Liver (tissue), 8 donors: ENCODE measurements at regions not wholly inside any gene's neighbourhood (a gene's known extent, or its start where the extent isn't known, plus 50 kb on each side); places are given as distances from the start of the nearest gene placed in this dataset.
A peak's percentile ranks its signal among the peaks of the same experiment; 100 is the strongest.

Source experiments
- DNase-seq: peaks from one replicate; pipeline ENCODE4 v3.0.0-alpha.2; 2017; ENCODE audit warnings: low spot score
- H3K27ac ChIP-seq, 2 donors: one replicate each; pipeline ENCODE4 v1.7.0; 2013; ENCODE audit warnings: inconsistent platforms in 2 of 2, low read length in 2 of 2, control low read depth in 1 of 2, low read depth in 1 of 2, mild to moderate bottlenecking in 1 of 2
- H3K27me3 ChIP-seq, 4 donors: one replicate each; pipeline versions ENCODE4 v1.6.1 to v1.7.0; 2013; ENCODE audit warnings: low read length in 3 of 4, inconsistent platforms in 1 of 4, mild to moderate bottlenecking in 1 of 4, moderate library complexity in 1 of 4; ENCODE audit not compliant: control insufficient read depth in 4 of 4, insufficient read depth in 4 of 4
- H3K36me3 ChIP-seq, 4 donors: one replicate each; pipeline versions ENCODE4 v1.6.1 to v1.7.0; 2013; ENCODE audit warnings: low read length in 3 of 4, mild to moderate bottlenecking in 3 of 4, low read depth in 1 of 4, moderate library complexity in 1 of 4; ENCODE audit not compliant: control insufficient read depth in 4 of 4, insufficient read depth in 3 of 4
- H3K4me1 ChIP-seq, 4 donors: one replicate each; pipeline versions ENCODE4 v1.6.1 to v1.7.0; 2013; ENCODE audit warnings: low read length in 3 of 4, mild to moderate bottlenecking in 3 of 4, moderate library complexity in 1 of 4; ENCODE audit not compliant: control insufficient read depth in 4 of 4, insufficient read depth in 4 of 4
- H3K4me3 ChIP-seq, 3 donors: one replicate each; pipeline versions ENCODE4 v1.6.1 to v1.7.0; 2013; ENCODE audit warnings: low read length in 3 of 3, control low read depth in 1 of 3, low read depth in 1 of 3, mild to moderate bottlenecking in 1 of 3
- H3K9ac ChIP-seq, 2 donors: one replicate each; pipeline ENCODE4 v1.7.0; 2013; ENCODE audit warnings: low read length in 2 of 2, mild to moderate bottlenecking in 2 of 2, moderate library complexity in 2 of 2, control low read depth in 1 of 2, low read depth in 1 of 2
- H3K9me3 ChIP-seq, 4 donors: one replicate each; pipeline versions ENCODE4 v1.6.1 to v1.7.0; 2013; ENCODE audit warnings: low read length in 3 of 4; ENCODE audit not compliant: control insufficient read depth in 4 of 4
- FOXA1 ChIP-seq: IDR thresholded peaks from 2 replicates; pipeline ENCODE4 v1.6.1; 2016; ENCODE audit warnings: antibody characterized with exemption
- FOXA2 ChIP-seq: IDR thresholded peaks from 2 replicates; pipeline ENCODE4 v1.6.1; 2016; ENCODE audit warnings: antibody characterized with exemption
- GABPA ChIP-seq, 2 donors: IDR thresholded peaks in 1 of 2; conservative IDR thresholded peaks in 1 of 2; 2 replicates each; pipeline ENCODE4 v1.6.1; 2016; ENCODE audit warnings: antibody characterized with exemption in 2 of 2, mild to moderate bottlenecking in 1 of 2, moderate library complexity in 1 of 2
- HNF4A ChIP-seq, 2 donors: conservative IDR thresholded peaks; 2 replicates each; pipeline ENCODE4 v1.6.1; 2016; ENCODE audit warnings: antibody characterized with exemption in 2 of 2, mild to moderate bottlenecking in 2 of 2
- HNF4G ChIP-seq: IDR thresholded peaks from 2 replicates; pipeline ENCODE4 v1.6.1; 2016; ENCODE audit warnings: antibody characterized with exemption
- JUND ChIP-seq, 2 donors: IDR thresholded peaks; 2 replicates each; pipeline ENCODE4 v1.6.1; 2016; ENCODE audit warnings: antibody characterized with exemption in 2 of 2
- NR2F2 ChIP-seq: IDR thresholded peaks from 2 replicates; pipeline ENCODE4 v1.6.1; 2016; ENCODE audit warnings: antibody characterized with exemption
- RAD21 ChIP-seq, 2 donors: IDR thresholded peaks; 2 replicates each; pipeline ENCODE4 v1.6.1; 2016; ENCODE audit warnings: antibody characterized with exemption in 2 of 2, mild to moderate bottlenecking in 2 of 2
- RXRA ChIP-seq, 2 donors: IDR thresholded peaks; 2 replicates each; pipeline ENCODE4 v1.6.1; 2017 to 2018; ENCODE audit warnings: antibody characterized with exemption in 2 of 2, mild to moderate bottlenecking in 1 of 2
- SP1 ChIP-seq: IDR thresholded peaks from 2 replicates; pipeline ENCODE4 v1.6.1; 2018; ENCODE audit warnings: antibody characterized with exemption, mild to moderate bottlenecking
- WGBS: extraction: QIAGEN DNeasy Blood & Tissue Kit; methylation state at CpG from one replicate; pipeline ENCODE4 v1.1.7; 2013; 5-methylcytosine and 5-hydroxymethylcytosine counted together
- TF ChIP-seq, protein P1 (sequence below): fragments of 150-350 bp; IDR thresholded peaks from 2 replicates; pipeline ENCODE4 v1.5.1; 2017; ENCODE audit warnings: improper control_type of control experiment, low read depth, low read length; ENCODE audit not compliant: missing input control
- TF ChIP-seq, protein P2 (sequence below): IDR thresholded peaks from 2 replicates; pipeline ENCODE4 v1.6.1; 2016; ENCODE audit warnings: antibody characterized with exemption
- TF ChIP-seq, protein P3 (sequence below): IDR thresholded peaks from 2 replicates; pipeline ENCODE4 v1.6.1; 2016; ENCODE audit warnings: antibody characterized with exemption
- donor health status: healthy.
- donor health status: healthy.
- donor health status: healthy.
- donor health status: healthy.
- donor health status: healthy.

DNA sequence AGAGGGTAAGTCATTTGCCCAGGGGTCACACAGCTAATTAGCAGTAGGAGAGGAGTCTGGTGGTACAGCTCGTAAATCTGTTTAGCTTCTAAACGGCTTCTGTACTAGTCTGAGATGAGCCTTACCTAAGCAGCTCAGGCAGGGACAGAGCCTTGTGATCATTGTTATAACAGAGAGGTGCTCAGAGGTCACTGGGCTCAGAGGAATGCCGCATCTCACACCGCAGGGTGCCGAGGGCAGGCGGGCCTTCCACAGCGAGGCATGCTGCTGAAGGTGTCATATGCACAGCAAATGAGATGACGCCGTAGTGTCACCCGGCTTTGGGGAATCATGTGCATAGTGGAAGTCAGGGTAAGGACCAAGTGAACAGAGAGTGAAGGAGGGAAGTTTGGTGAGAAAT, 305.2 kb upstream of the FMN2 start:
- Histone ChIP-seq H3K9me3 (no peaks in the 10 kb centered on the region), H3K27ac (no peak overlapping the region), H3K4me1 (no peaks in the 10 kb centered on the region), H3K4me3 (no peak overlapping the region), H3K27me3 (peaks cover 0 to 7% (median 1%) of the 10 kb centered on the region in 4 donors), H3K36me3 (no peaks in the 10 kb centered on the region), H3K9ac (no peak overlapping the region)
- 58% methylated on average over 10 of the region's 10 CpGs for WGBS
- TF ChIP-seq HNF4G (no peak), RAD21 (IDR thresholded peaks at IDR 0.05) (no peak), HNF4A (conservative IDR thresholded peaks at IDR 0.05) (no peak), FOXA2 (no peak)
- no peak for DNase-seq

DNA sequence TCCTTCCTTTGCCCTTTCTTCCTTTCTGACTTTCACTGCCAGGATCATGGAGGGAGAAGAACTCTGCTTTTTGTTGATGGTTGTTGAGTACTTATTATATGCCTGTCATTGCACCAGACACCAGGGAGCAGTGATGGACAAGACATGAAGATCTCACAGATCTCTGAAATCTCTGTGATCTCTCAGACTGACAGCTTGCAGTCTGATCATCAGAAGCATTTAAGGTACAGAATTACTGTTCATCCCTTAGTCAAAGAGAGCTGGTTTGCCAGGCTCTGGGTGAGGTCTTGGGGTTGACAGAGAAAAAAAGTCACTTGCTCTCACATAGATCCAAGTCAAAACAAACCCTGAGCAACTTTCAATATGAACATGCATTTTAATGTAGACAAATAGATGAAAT, 299.5 kb upstream of the FMN2 start:
- DNase-seq, result no peak
- no peaks in the 10 kb centered on the region for H3K4me1 ChIP-seq
- no peak overlapping the region for H3K27ac ChIP-seq
- peaks cover 0 to 1% (median 0%) of the 10 kb centered on the region in 4 donors for H3K27me3 ChIP-seq
- no peak for TF ChIP-seq NR2F2
- no peak for TF ChIP-seq HNF4G
- TF ChIP-seq GABPA (IDR thresholded peaks at IDR 0.05 in 1 of 2, conservative IDR thresholded peaks at IDR 0.05 in 1 of 2), result no peak
- TF ChIP-seq RXRA (IDR thresholded peaks at IDR 0.05), result no peak
- no peak for TF ChIP-seq FOXA1
- TF ChIP-seq, protein P1, sequence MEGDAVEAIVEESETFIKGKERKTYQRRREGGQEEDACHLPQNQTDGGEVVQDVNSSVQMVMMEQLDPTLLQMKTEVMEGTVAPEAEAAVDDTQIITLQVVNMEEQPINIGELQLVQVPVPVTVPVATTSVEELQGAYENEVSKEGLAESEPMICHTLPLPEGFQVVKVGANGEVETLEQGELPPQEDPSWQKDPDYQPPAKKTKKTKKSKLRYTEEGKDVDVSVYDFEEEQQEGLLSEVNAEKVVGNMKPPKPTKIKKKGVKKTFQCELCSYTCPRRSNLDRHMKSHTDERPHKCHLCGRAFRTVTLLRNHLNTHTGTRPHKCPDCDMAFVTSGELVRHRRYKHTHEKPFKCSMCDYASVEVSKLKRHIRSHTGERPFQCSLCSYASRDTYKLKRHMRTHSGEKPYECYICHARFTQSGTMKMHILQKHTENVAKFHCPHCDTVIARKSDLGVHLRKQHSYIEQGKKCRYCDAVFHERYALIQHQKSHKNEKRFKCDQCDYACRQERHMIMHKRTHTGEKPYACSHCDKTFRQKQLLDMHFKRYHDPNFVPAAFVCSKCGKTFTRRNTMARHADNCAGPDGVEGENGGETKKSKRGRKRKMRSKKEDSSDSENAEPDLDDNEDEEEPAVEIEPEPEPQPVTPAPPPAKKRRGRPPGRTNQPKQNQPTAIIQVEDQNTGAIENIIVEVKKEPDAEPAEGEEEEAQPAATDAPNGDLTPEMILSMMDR, result no peak
- no peak for TF ChIP-seq SP1
- TF ChIP-seq RAD21 (IDR thresholded peaks at IDR 0.05), result no peak
- TF ChIP-seq FOXA2, result no peak
- no peak overlapping the region for H3K9ac ChIP-seq
- H3K36me3 ChIP-seq, result no peaks in the 10 kb centered on the region
- H3K4me3 ChIP-seq, result no peak overlapping the region
- no peaks in the 10 kb centered on the region for H3K9me3 ChIP-seq

DNA sequence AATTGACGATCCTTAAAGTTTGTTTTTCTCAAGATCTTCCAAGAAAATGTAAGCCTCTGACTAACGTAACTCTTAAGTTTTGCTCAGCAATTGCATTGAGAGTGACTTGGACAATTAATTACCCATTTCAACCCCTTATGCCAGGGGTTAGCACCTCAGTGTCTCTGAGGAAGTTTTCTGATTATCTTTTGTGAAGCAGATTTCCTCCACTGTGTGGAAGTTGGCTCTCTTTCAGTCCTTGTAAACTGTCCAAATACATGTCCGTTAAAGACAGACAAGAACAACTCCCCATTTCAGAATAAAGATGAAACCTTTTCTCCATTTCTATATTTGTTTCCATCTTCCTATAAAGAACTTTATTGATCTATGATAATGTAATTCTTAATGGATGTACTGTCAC, 296.4 kb upstream of the FMN2 start:
- Histone ChIP-seq H3K4me3 (no peak overlapping the region), H3K27ac (no peak overlapping the region), H3K27me3 (no peaks in the 10 kb centered on the region), H3K36me3 (no peaks in the 10 kb centered on the region), H3K9ac (no peak overlapping the region), H3K9me3 (no peaks in the 10 kb centered on the region), H3K4me1 (no peaks in the 10 kb centered on the region)
- WGBS, result 60% methylated on average over 3 of the region's 3 CpGs
- TF ChIP-seq NR2F2, result peak; percentile 75
- TF ChIP-seq RAD21 (IDR thresholded peaks at IDR 0.05), result no peak
- no peak for TF ChIP-seq JUND (IDR thresholded peaks at IDR 0.05)
- DNase-seq, result no peak

DNA sequence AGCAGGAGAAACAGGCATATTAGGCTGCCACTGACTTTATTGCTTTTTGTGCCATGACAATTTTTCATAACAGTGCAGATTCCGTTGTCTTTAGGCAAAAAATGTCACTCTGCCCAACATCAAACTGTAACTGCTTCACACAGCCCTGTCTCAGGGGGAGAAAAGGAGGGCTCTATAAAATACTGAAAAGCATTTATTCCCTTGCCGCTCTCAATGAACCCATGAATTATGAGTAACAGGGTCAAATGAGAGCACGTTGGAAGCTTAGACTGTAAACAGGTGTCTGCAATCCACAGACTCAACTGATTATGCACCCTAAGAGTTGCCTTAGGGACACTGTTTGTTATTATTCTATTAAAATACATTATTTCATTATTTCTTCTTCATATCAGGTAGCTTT, 292.1 kb upstream of the FMN2 start:
- Histone ChIP-seq H3K9me3 (no peaks in the 10 kb centered on the region), H3K36me3 (no peaks in the 10 kb centered on the region), H3K9ac (no peak overlapping the region), H3K4me1 (no peaks in the 10 kb centered on the region), H3K27me3 (no peaks in the 10 kb centered on the region), H3K4me3 (no peak overlapping the region), H3K27ac (no peak overlapping the region)
- DNase-seq, result no peak
- WGBS, result 85% methylated on average over 3 of the region's 3 CpGs
- TF ChIP-seq, protein P2, sequence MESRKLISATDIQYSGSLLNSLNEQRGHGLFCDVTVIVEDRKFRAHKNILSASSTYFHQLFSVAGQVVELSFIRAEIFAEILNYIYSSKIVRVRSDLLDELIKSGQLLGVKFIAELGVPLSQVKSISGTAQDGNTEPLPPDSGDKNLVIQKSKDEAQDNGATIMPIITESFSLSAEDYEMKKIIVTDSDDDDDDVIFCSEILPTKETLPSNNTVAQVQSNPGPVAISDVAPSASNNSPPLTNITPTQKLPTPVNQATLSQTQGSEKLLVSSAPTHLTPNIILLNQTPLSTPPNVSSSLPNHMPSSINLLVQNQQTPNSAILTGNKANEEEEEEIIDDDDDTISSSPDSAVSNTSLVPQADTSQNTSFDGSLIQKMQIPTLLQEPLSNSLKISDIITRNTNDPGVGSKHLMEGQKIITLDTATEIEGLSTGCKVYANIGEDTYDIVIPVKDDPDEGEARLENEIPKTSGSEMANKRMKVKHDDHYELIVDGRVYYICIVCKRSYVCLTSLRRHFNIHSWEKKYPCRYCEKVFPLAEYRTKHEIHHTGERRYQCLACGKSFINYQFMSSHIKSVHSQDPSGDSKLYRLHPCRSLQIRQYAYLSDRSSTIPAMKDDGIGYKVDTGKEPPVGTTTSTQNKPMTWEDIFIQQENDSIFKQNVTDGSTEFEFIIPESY, result no peak
- TF ChIP-seq, protein P3, sequence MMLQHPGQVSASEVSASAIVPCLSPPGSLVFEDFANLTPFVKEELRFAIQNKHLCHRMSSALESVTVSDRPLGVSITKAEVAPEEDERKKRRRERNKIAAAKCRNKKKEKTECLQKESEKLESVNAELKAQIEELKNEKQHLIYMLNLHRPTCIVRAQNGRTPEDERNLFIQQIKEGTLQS, result no peak
- TF ChIP-seq, protein P1, result no peak
- no peak for TF ChIP-seq GABPA (IDR thresholded peaks at IDR 0.05 in 1 of 2, conservative IDR thresholded peaks at IDR 0.05 in 1 of 2)
